H1 (cell line): ENCODE measurements at regions not wholly inside any gene's neighbourhood (a gene's known extent, or its start where the extent isn't known, plus 50 kb on each side); places are given as distances from the start of the nearest gene placed in this dataset.

Source experiments
- CTCF ChIA-PET: fragments of 300-600 bp; sonication (Branson Sonifier 250); formaldehyde crosslinking; loops from one replicate; lab custom pipeline; 2021; ENCODE audit not compliant: partially characterized antibody; lab: Charles Lee
- POLR2A ChIA-PET: fragments of 300-600 bp; sonication (Branson Sonifier 250); formaldehyde crosslinking; loops from one replicate; lab custom pipeline; 2021; ENCODE audit warnings: inconsistent platforms; ENCODE audit not compliant: partially characterized antibody; lab: Charles Lee
- DNase-seq, 2 experiments: peaks; one replicate each; pipeline versions ENCODE4 v3.0.0 to v3.0.0-alpha.2; 2010 to 2022; ENCODE audit warnings: low spot score in 2 of 2, low read depth in 1 of 2, mixed read lengths in 1 of 2
- FAIRE-seq: peaks from 2 replicates; lab custom pipeline; 2011; peaks lifted over from hg19 to GRCh38; lab: Jason Lieb, UNC
- H2AFZ ChIP-seq: 2 replicates; pipeline ENCODE4 v1.8.1; 2012; ENCODE audit warnings: low read length, inconsistent platforms
- H2AK5ac ChIP-seq: 2 replicates; pipeline ENCODE4 v1.6.1; 2013; ENCODE audit warnings: low read depth, low read length
- H2BK120ac ChIP-seq: replicated peaks from 2 replicates; pipeline ENCODE3; 2013; ENCODE audit warnings: low read depth, low read length, inconsistent platforms
- H2BK12ac ChIP-seq: 2 replicates; pipeline ENCODE4 v1.6.1; 2013; ENCODE audit warnings: low read depth, low read length
- H2BK15ac ChIP-seq: 2 replicates; pipeline ENCODE4 v1.6.1; 2013; ENCODE audit warnings: low read length
- H2BK20ac ChIP-seq: 2 replicates; pipeline ENCODE4 v1.6.1; 2013; ENCODE audit warnings: low read length
- H2BK5ac ChIP-seq: 2 replicates; pipeline ENCODE4 v1.6.1; 2013; ENCODE audit warnings: low read depth, low read length
- H3K14ac ChIP-seq: 2 replicates; pipeline ENCODE4 v1.6.1; 2013; ENCODE audit warnings: inconsistent platforms; ENCODE audit not compliant: insufficient read length
- H3K18ac ChIP-seq: 2 replicates; pipeline ENCODE4 v1.6.1; 2013; ENCODE audit warnings: low read length; ENCODE audit errors: extremely low read depth
- H3K23ac ChIP-seq: 2 replicates; pipeline ENCODE4 v1.6.1; 2013; ENCODE audit warnings: inconsistent platforms; ENCODE audit not compliant: insufficient read length
- H3K23me2 ChIP-seq: 2 replicates; pipeline ENCODE4 v1.6.1; 2013; ENCODE audit warnings: low read depth, low read length
- H3K27ac ChIP-seq: 2 replicates; pipeline ENCODE4 v1.6.1; 2011; ENCODE audit warnings: low read depth, low read length, inconsistent platforms
- H3K27me3 ChIP-seq, 4 experiments: replicated peaks in 1 of 4; 1 replicate in 1 of 4; 2 replicates in 3 of 4; pipeline versions ENCODE4 v1.6.1 to v1.8.1; 2011 to 2013; ENCODE audit warnings: low read length in 3 of 4, mild to moderate bottlenecking in 3 of 4, inconsistent platforms in 2 of 4, mixed read lengths in 2 of 4, moderate library complexity in 1 of 4; ENCODE audit not compliant: control insufficient read depth in 3 of 4, insufficient read depth in 3 of 4; ENCODE audit errors: extremely low read depth in 1 of 4
- H3K36me3 ChIP-seq, 4 experiments: 2 replicates each; pipeline versions ENCODE4 v1.6.1 to v1.8.1; 2011 to 2013; ENCODE audit warnings: mild to moderate bottlenecking in 4 of 4, low read length in 3 of 4, moderate library complexity in 2 of 4, control low read depth in 1 of 4, inconsistent platforms in 1 of 4; ENCODE audit not compliant: insufficient read depth in 4 of 4, control insufficient read depth in 2 of 4
- H3K4ac ChIP-seq: replicated peaks from 2 replicates; pipeline ENCODE3; 2013; ENCODE audit warnings: low read length, low read depth, mixed read lengths, inconsistent platforms; ENCODE audit not compliant: insufficient read length
- H3K4me1 ChIP-seq, 4 experiments: replicated peaks in 1 of 4; 1 replicate in 1 of 4; 2 replicates in 3 of 4; pipeline versions ENCODE4 v1.6.1 to v1.8.1; 2011 to 2013; ENCODE audit warnings: low read length in 3 of 4, inconsistent platforms in 2 of 4, mixed read lengths in 1 of 4; ENCODE audit not compliant: insufficient read depth in 4 of 4, control insufficient read depth in 3 of 4
- H3K4me2 ChIP-seq, 2 experiments: 2 replicates each; pipeline versions ENCODE4 v1.6.1 to v1.8.1; 2011 to 2013; ENCODE audit warnings: low read depth in 2 of 2, low read length in 2 of 2, control low read depth in 1 of 2, inconsistent platforms in 1 of 2, mild to moderate bottlenecking in 1 of 2; ENCODE audit not compliant: insufficient read depth in 1 of 2
- H3K4me3 ChIP-seq, 4 experiments: fragments of 200-600, 300-600 bp in 1 of 4; sonication (generic), shearing (Covaris generic), sonication (Bioruptor Twin) in 1 of 4; 2 replicates each; pipeline versions ENCODE4 v1.5.1 to v1.8.1; 2011 to 2016; ENCODE audit warnings: low read length in 4 of 4, low read depth in 3 of 4, control low read depth in 2 of 4, inconsistent platforms in 2 of 4, mild to moderate bottlenecking in 2 of 4, mixed read lengths in 1 of 4, moderate library complexity in 1 of 4; ENCODE audit not compliant: insufficient read depth in 2 of 4; ENCODE audit errors: extremely low read depth in 1 of 4
- H3K56ac ChIP-seq: replicated peaks from 2 replicates; pipeline ENCODE3; 2013; ENCODE audit warnings: low read depth, mild to moderate bottlenecking, mixed read lengths, low read length, inconsistent platforms; ENCODE audit not compliant: insufficient read length
- H3K79me1 ChIP-seq: 2 replicates; pipeline ENCODE4 v1.6.1; 2013; ENCODE audit warnings: low read depth, low read length, control low read depth
- H3K79me2 ChIP-seq, 2 experiments: 2 replicates each; pipeline versions ENCODE4 v1.6.1 to v1.8.1; 2012 to 2013; ENCODE audit warnings: low read length in 2 of 2, mild to moderate bottlenecking in 2 of 2, inconsistent platforms in 1 of 2; ENCODE audit not compliant: insufficient read depth in 2 of 2, control insufficient read depth in 1 of 2
- H3K9ac ChIP-seq, 4 experiments: replicated peaks in 1 of 4; 1 replicate in 1 of 4; 2 replicates in 3 of 4; pipeline versions ENCODE4 v1.6.1 to v1.8.1; 2011 to 2013; ENCODE audit warnings: low read depth in 3 of 4, low read length in 3 of 4, control low read depth in 2 of 4, mild to moderate bottlenecking in 2 of 4, moderate library complexity in 2 of 4, inconsistent platforms in 1 of 4; ENCODE audit errors: extremely low read depth in 1 of 4
- H3K9me3 ChIP-seq, 2 experiments: 2 replicates each; pipeline versions ENCODE4 v1.6.1 to v1.8.1; 2012 to 2013; ENCODE audit warnings: mild to moderate bottlenecking in 2 of 2, moderate library complexity in 2 of 2, control low read depth in 1 of 2, inconsistent platforms in 1 of 2, low read depth in 1 of 2, low read length in 1 of 2, mixed read lengths in 1 of 2; ENCODE audit not compliant: insufficient read depth in 2 of 2
- H4K20me1 ChIP-seq, 2 experiments: replicated peaks in 1 of 2; 2 replicates each; pipeline versions ENCODE3 to v1.8.1; 2011 to 2013; ENCODE audit warnings: inconsistent platforms in 2 of 2, low read length in 2 of 2, mild to moderate bottlenecking in 1 of 2; ENCODE audit not compliant: insufficient read depth in 2 of 2, control insufficient read depth in 1 of 2
- H4K5ac ChIP-seq: 2 replicates; pipeline ENCODE4 v1.6.1; 2013; ENCODE audit warnings: low read length, low read depth, mixed read lengths, inconsistent platforms; ENCODE audit not compliant: insufficient read length
- H4K8ac ChIP-seq: 2 replicates; pipeline ENCODE4 v1.8.0; 2013; ENCODE audit warnings: mild to moderate bottlenecking, moderate library complexity, low read length, inconsistent platforms; ENCODE audit not compliant: insufficient read depth; ENCODE audit errors: extremely low read depth
- H4K91ac ChIP-seq: replicated peaks from 2 replicates; pipeline ENCODE3; 2013; ENCODE audit warnings: low read length, mixed read lengths, inconsistent platforms; ENCODE audit not compliant: insufficient read length
- ASH2L ChIP-seq: fragments of 200-600, 300-600 bp; sonication (generic); IDR thresholded peaks from one replicate; pipeline ENCODE4 v1.7.1; 2017; ENCODE audit warnings: low read length
- ATF2 ChIP-seq: IDR thresholded peaks from 2 replicates; pipeline ENCODE4 v1.6.1; 2012; ENCODE audit warnings: low read length, inconsistent platforms
- BACH1 ChIP-seq: IDR thresholded peaks from 2 replicates; pipeline ENCODE4 v1.6.1; 2012; ENCODE audit warnings: low read length, improper control_type of control experiment
- CBX8 ChIP-seq: fragments of 300-800, 300-1000 bp; sonication (generic); IDR thresholded peaks from 2 replicates; pipeline ENCODE4 v1.7.1; 2016; ENCODE audit warnings: low read depth, low read length, borderline replicate concordance
- EZH2 ChIP-seq: fragments of 200-600 bp; sonication (generic); IDR thresholded peaks from 2 replicates; pipeline ENCODE4 v1.7.1; 2012; ENCODE audit warnings: low read depth, mild to moderate bottlenecking, moderate library complexity, low read length, inconsistent platforms; ENCODE audit not compliant: severe bottlenecking
- NRF1 ChIP-seq: IDR thresholded peaks from 2 replicates; pipeline ENCODE4 v1.6.1; 2011; ENCODE audit warnings: mild to moderate bottlenecking, low read depth, low read length, improper control_type of control experiment
- PHF8 ChIP-seq: fragments of 200-600 bp; sonication (generic); conservative IDR thresholded peaks from 2 replicates; pipeline ENCODE4 v1.7.1; 2012; ENCODE audit warnings: low read depth, mild to moderate bottlenecking, inconsistent platforms, low read length, moderate library complexity
- SP1 ChIP-seq: IDR thresholded peaks from 2 replicates; pipeline ENCODE4 v1.6.1; 2011; ENCODE audit warnings: low read depth, low read length
- SUZ12 ChIP-seq: fragments of 200-600 bp; sonication (generic); IDR thresholded peaks from 2 replicates; pipeline ENCODE4 v1.6.1; 2012; ENCODE audit warnings: mild to moderate bottlenecking, inconsistent platforms, low read length, moderate library complexity, mixed read lengths
- ZNF274 ChIP-seq: IDR thresholded peaks from 2 replicates; pipeline ENCODE4 v1.7.0; 2012; ENCODE audit warnings: low read length, borderline replicate concordance; ENCODE audit errors: extremely low read depth
- whole genome bisulfite sequencing, 2 experiments: shearing (Covaris generic) in 1 of 2; methylation state at CpG; one replicate each; pipeline versions ENCODE4 v1.1.6 to v1.1.7; 2013 to 2015; ENCODE audit warnings: low lambda C conversion rate in 2 of 2, mixed read lengths in 2 of 2, inconsistent platforms in 1 of 2, low coverage in 1 of 2, missing lambda C conversion rate in 1 of 2; ENCODE audit not compliant: insufficient replicate concordance in 2 of 2, insufficient coverage in 1 of 2, insufficient read length in 1 of 2; ENCODE audit errors: extremely low coverage in 1 of 2, missing lambda C conversion rate in 1 of 2; 5-methylcytosine and 5-hydroxymethylcytosine counted together
- TF ChIP-seq, protein P1 (sequence below): IDR thresholded peaks from 2 replicates; pipeline ENCODE4 v1.6.1; 2012; ENCODE audit warnings: inconsistent platforms

- ChIA-PET POLR2A (no interaction called here), CTCF (interaction anchor here (0.8 to 2.2 kb wide), 2 partner anchors 44 to 45 kb away, joined by 4 to 6 read pairs; no protein-coding TSS in a partner anchor)
- H2BK5ac ChIP-seq, result no peak overlapping the region
- DNase-seq, result no peak
- H3K56ac ChIP-seq, result no peak overlapping the region
- no peak overlapping the region for H3K4me3 ChIP-seq
- H4K91ac ChIP-seq, result no peak overlapping the region
- no peak overlapping the region for H4K5ac ChIP-seq
- H3K79me2 ChIP-seq, result no peaks in the 10 kb centered on the region
- no peak overlapping the region for H2BK15ac ChIP-seq
- no peak overlapping the region for H3K4me2 ChIP-seq
- no peak overlapping the region for H2BK20ac ChIP-seq
- no peaks in the 10 kb centered on the region for H3K4me1 ChIP-seq
- H4K8ac ChIP-seq, result no peak overlapping the region
- peaks cover 0 to 2% (median 0%) of the 10 kb centered on the region in 4 experiments; a peak in 1 of 8 replicates for H3K36me3 ChIP-seq
- no peaks in the 10 kb centered on the region for H3K79me1 ChIP-seq
- H3K9me3 ChIP-seq, result no peaks in the 10 kb centered on the region
- no peak overlapping the region for H3K9ac ChIP-seq
- H3K27ac ChIP-seq, result no peak overlapping the region
- H2BK120ac ChIP-seq, result no peak overlapping the region
- H2AK5ac ChIP-seq, result no peak overlapping the region
- no peak overlapping the region for H3K4ac ChIP-seq
- H3K27me3 ChIP-seq, result no peaks in the 10 kb centered on the region
- H3K23ac ChIP-seq, result no peak overlapping the region
- no peak overlapping the region for H3K18ac ChIP-seq
- H2BK12ac ChIP-seq, result no peak overlapping the region
- H3K23me2 ChIP-seq, result no peaks in the 10 kb centered on the region
- no peak overlapping the region for H3K14ac ChIP-seq
- 96% methylated on average over 4 of the region's 4 CpGs; no CpG with 5 or more reads in 1 of the 2 experiments for WGBS, 2 experiments
- H2AFZ ChIP-seq, result no peak overlapping the region
- H4K20me1 ChIP-seq, result no peaks in the 10 kb centered on the region
- FAIRE-seq, result no peak
- TF ChIP-seq, protein P1, sequence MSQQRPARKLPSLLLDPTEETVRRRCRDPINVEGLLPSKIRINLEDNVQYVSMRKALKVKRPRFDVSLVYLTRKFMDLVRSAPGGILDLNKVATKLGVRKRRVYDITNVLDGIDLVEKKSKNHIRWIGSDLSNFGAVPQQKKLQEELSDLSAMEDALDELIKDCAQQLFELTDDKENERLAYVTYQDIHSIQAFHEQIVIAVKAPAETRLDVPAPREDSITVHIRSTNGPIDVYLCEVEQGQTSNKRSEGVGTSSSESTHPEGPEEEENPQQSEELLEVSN, result no peak
- no peak for TF ChIP-seq SUZ12
- no peak for TF ChIP-seq PHF8
- TF ChIP-seq ATF2, result no peak
- TF ChIP-seq SP1, result no peak
- no peak for TF ChIP-seq EZH2
- no peak for TF ChIP-seq BACH1
- TF ChIP-seq NRF1, result no peak
- no peak for TF ChIP-seq CBX8
- no peak for TF ChIP-seq ASH2L
- TF ChIP-seq ZNF274, result no peak
Observed at GRCh38 chr2:53467467-53468180, 300.0 kb upstream of the CHAC2 start.
